ENCODE measurements at regions not wholly inside any gene's neighbourhood (a gene's known extent, or its start where the extent isn't known, plus 50 kb on each side); places are given as distances from the start of the nearest gene placed in this dataset.

DNA sequence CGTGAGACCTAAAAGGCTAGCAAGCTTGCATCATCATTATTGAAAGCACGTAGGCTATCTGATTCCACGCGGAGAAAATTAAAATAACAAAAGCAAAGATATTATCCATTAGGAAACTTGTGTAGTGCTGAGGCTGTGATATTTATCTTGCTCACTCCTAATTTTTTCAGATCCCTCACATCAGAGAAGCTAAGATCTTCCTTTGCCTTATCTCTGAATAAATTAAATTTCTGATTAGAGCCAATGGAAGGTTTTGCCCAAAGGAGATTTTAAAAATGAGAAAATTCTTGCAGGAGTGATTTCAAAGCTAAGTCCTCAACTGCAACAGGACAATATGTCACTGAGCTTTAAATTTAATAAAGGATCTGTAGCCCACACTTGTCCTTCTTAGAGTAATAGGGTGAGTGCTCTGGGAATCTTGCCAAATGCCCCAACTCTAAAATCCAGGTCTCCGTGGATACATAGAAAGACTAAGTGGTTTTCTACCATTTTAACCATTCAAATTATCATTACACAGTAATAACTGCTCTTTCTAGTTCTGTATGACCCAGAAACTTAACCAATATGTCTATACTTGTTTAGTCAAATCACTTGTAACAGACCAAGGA, 295.0 kb downstream of the CAAP1 start:
- DNase-seq (ENCODE audit: low spot score): no peak
- H3K4me3 Mint-ChIP-seq (ENCODE audit: unreplicated experiment): no peak overlapping the region

DNA sequence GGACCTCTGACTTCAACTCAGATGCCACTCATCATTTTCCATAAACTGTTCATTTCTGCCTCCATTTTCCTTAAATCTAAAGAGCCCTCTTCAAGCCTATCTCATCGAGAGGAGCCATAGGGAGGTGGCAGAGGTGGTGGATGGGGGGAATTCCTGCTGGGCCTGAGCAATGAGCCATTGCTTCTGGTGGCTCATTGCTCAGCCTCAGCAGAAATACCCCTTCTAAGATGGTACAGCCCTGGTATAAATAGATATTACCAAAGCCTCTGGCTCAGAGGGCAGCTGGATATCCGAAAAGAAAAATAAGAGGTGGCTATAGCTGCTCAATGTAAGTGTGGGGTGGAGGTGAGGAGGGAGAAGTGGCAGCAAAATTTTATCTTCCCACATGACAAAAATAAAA, 313.5 kb downstream of the CAAP1 start:
- Mint-ChIP-seq H3K27ac (ENCODE audit: unreplicated experiment) (no peak overlapping the region), H3K9me3 (ENCODE audit: low read depth) (no peaks in the 10 kb centered on the region), H3K36me3 (ENCODE audit: low read depth) (no peaks in the 10 kb centered on the region), H3K4me3 (ENCODE audit: unreplicated experiment) (no peak overlapping the region), H3K27me3 (ENCODE audit: low read depth) (peaks cover 1% of the 10 kb centered on the region), H3K4me1 (ENCODE audit: low read depth) (no peaks in the 10 kb centered on the region)
- DNase-seq (ENCODE audit: low spot score): no peak
- no peak for TF ChIP-seq CTCF (IDR thresholded peaks at IDR 0.05)

More for the DNA sequence above, 295.0 kb downstream of the CAAP1 start:
- no peaks in the 10 kb centered on the region for H3K4me1 Mint-ChIP-seq (ENCODE audit: low read depth)
- no peaks in the 10 kb centered on the region for H3K36me3 Mint-ChIP-seq (ENCODE audit: low read depth)
- H3K27me3 Mint-ChIP-seq (ENCODE audit: low read depth): no peaks in the 10 kb centered on the region
- TF ChIP-seq CTCF (IDR thresholded peaks at IDR 0.05): no peak
- peaks cover 4% of the 10 kb centered on the region for H3K9me3 Mint-ChIP-seq (ENCODE audit: low read depth)
- no peak overlapping the region for H3K27ac Mint-ChIP-seq (ENCODE audit: unreplicated experiment)

- Mint-ChIP-seq H3K27me3 (ENCODE audit: low read depth) (no peaks in the 10 kb centered on the region), H3K27ac (ENCODE audit: unreplicated experiment) (no peak overlapping the region), H3K4me1 (ENCODE audit: low read depth) (no peaks in the 10 kb centered on the region), H3K4me3 (ENCODE audit: unreplicated experiment) (no peak overlapping the region), H3K9me3 (ENCODE audit: low read depth) (no peaks in the 10 kb centered on the region), H3K36me3 (ENCODE audit: low read depth) (no peaks in the 10 kb centered on the region)
- no peak for DNase-seq (ENCODE audit: low spot score)
- no peak for TF ChIP-seq CTCF (IDR thresholded peaks at IDR 0.05)
Measured at GRCh38 chr9:26574898-26575440, 317.6 kb downstream of the CAAP1 start.

DNA sequence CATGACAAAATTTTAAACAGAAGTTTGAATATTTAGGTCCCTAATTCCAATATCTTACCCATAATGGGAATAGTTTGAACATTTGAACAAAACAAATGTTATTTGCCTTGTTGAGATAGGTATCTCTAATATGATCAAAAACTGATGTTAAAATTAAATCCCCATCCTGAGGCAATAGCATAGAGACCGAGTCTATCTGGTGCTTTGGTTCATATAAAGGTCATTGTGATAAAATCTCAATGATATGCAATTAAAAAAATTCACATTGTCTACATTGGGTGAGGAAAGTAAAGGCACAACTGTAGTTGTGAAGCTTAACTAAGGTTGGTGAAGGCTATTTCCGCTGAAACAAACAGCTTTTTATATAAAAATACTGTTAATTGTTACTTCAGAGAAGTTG, 318.3 kb downstream of the CAAP1 start:
- H3K4me1 Mint-ChIP-seq (ENCODE audit: low read depth): no peaks in the 10 kb centered on the region
- no peak overlapping the region for H3K4me3 Mint-ChIP-seq (ENCODE audit: unreplicated experiment)
- no peak for TF ChIP-seq CTCF (IDR thresholded peaks at IDR 0.05)
- no peaks in the 10 kb centered on the region for H3K36me3 Mint-ChIP-seq (ENCODE audit: low read depth)
- DNase-seq (ENCODE audit: low spot score): no peak
- H3K27me3 Mint-ChIP-seq (ENCODE audit: low read depth): no peaks in the 10 kb centered on the region
- no peak overlapping the region for H3K27ac Mint-ChIP-seq (ENCODE audit: unreplicated experiment)
- H3K9me3 Mint-ChIP-seq (ENCODE audit: low read depth): no peaks in the 10 kb centered on the region

GRCh38 chr9:26567976-26568375, 324.6 kb downstream of the CAAP1 start:
- H3K27ac Mint-ChIP-seq (ENCODE audit: unreplicated experiment): no peak overlapping the region
- no peak for TF ChIP-seq CTCF (IDR thresholded peaks at IDR 0.05)

More at GRCh38 chr9:26567976-26568375, 324.6 kb downstream of the CAAP1 start:
- H3K4me1 Mint-ChIP-seq (ENCODE audit: low read depth): no peaks in the 10 kb centered on the region
- H3K4me3 Mint-ChIP-seq (ENCODE audit: unreplicated experiment): no peak overlapping the region
- no peaks in the 10 kb centered on the region for H3K36me3 Mint-ChIP-seq (ENCODE audit: low read depth)
- H3K9me3 Mint-ChIP-seq (ENCODE audit: low read depth): no peaks in the 10 kb centered on the region
- H3K27me3 Mint-ChIP-seq (ENCODE audit: low read depth): peaks cover 3% of the 10 kb centered on the region
- no peak for DNase-seq (ENCODE audit: low spot score)
